CD4-positive, CD25-positive, alpha-beta regulatory T cell (primary cell): ENCODE measurements at regions not wholly inside any gene's neighbourhood (a gene's known extent, or its start where the extent isn't known, plus 50 kb on each side); places are given as distances from the start of the nearest gene placed in this dataset.
"Not testable (repeated sequence)": the region's sequence is repeated elsewhere in the genome, so short reads cannot be mapped to it uniquely, and the experiment has no call there.

Experiments
- ATAC-seq, 2 donors: fragments of 150-1000 bp; cut with Tn5 transposase; one replicate each; pipeline ENCODE4 v1.10.0; 2021; ENCODE audit warnings: low read depth in 2 of 2, moderate number of reproducible peaks in 2 of 2, moderate library complexity in 1 of 2
- DNase-seq, 3 donors: peaks; one replicate each; pipeline versions ENCODE4 v3.0.0 to v3.0.0-alpha.2; 2012 to 2022; ENCODE audit warnings: mixed read lengths in 1 of 3
- H3K27ac ChIP-seq: one replicate; pipeline ENCODE4 v1.7.0; 2013; ENCODE audit warnings: mild to moderate bottlenecking, low read length; ENCODE audit not compliant: insufficient read depth, poor library complexity, severe bottlenecking
- H3K27me3 ChIP-seq: one replicate; pipeline ENCODE4 v1.7.0; 2013; ENCODE audit warnings: low read length; ENCODE audit not compliant: control insufficient read depth, insufficient read depth
- H3K36me3 ChIP-seq: one replicate; pipeline ENCODE4 v1.7.0; 2013; ENCODE audit warnings: mild to moderate bottlenecking, low read length, moderate library complexity; ENCODE audit not compliant: control insufficient read depth, insufficient read depth
- H3K4me1 ChIP-seq: 2 replicates; pipeline ENCODE4 v1.7.0; 2013; ENCODE audit warnings: mild to moderate bottlenecking, low read length; ENCODE audit not compliant: insufficient read depth, control insufficient read depth, poor library complexity, severe bottlenecking
- H3K4me3 ChIP-seq: one replicate; pipeline ENCODE4 v1.7.0; 2013; ENCODE audit warnings: low read depth, mild to moderate bottlenecking, low read length, moderate library complexity
- H3K9me3 ChIP-seq, 2 experiments: 1 replicate in 1 of 2; 2 replicates in 1 of 2; pipeline ENCODE4 v1.7.0; 2013; ENCODE audit warnings: low read length in 2 of 2, mild to moderate bottlenecking in 1 of 2, moderate library complexity in 1 of 2; ENCODE audit not compliant: control insufficient read depth in 2 of 2
- H3K27ac Mint-ChIP-seq, 3 donors: one replicate each; pipeline ENCODE4 v1.8.0; 2020 to 2022; ENCODE audit warnings: mild to moderate bottlenecking in 3 of 3, mixed read lengths in 3 of 3, moderate library complexity in 2 of 3
- H3K27me3 Mint-ChIP-seq: one replicate; pipeline ENCODE4 v1.8.0; 2022; ENCODE audit warnings: mild to moderate bottlenecking, mixed read lengths
- H3K36me3 Mint-ChIP-seq: one replicate; pipeline ENCODE4 v1.8.0; 2020; ENCODE audit warnings: mixed read lengths
- H3K4me1 Mint-ChIP-seq, 4 donors: one replicate each; pipeline ENCODE4 v1.8.0; 2020 to 2022; ENCODE audit warnings: mixed read lengths in 4 of 4, mild to moderate bottlenecking in 1 of 4
- H3K4me3 Mint-ChIP-seq, 4 donors: one replicate each; pipeline ENCODE4 v1.8.0; 2020 to 2022; ENCODE audit warnings: mild to moderate bottlenecking in 4 of 4, mixed read lengths in 4 of 4, moderate library complexity in 3 of 4
- H3K9me3 Mint-ChIP-seq, 7 donors: one replicate each; pipeline ENCODE4 v1.8.0; 2020 to 2022; ENCODE audit warnings: mixed read lengths in 7 of 7, mild to moderate bottlenecking in 3 of 7, moderate library complexity in 2 of 7

- Mint-ChIP-seq H3K36me3 (no peaks in the 10 kb centered on the region), H3K27me3 (peaks cover 45% of the 10 kb centered on the region), H3K27ac (no peak overlapping the region), H3K4me3 (no peak overlapping the region), H3K4me1 (peaks cover 0 to 2% (median 0%) of the 10 kb centered on the region in 4 donors), H3K9me3 (no peaks in the 10 kb centered on the region)
- no peaks in the 10 kb centered on the region for H3K36me3 ChIP-seq
- no peak for DNase-seq
- no peaks in the 10 kb centered on the region for H3K4me1 ChIP-seq
- no peaks in the 10 kb centered on the region for H3K9me3 ChIP-seq
- H3K27me3 ChIP-seq, result peaks cover 16% of the 10 kb centered on the region
- H3K27ac ChIP-seq, result no peak overlapping the region
- no peak for ATAC-seq
- no peak overlapping the region for H3K4me3 ChIP-seq
These were observed 106.9 kb downstream of the ZNF467 start for GRCh38 chr7:149666360-149666945.

DNA sequence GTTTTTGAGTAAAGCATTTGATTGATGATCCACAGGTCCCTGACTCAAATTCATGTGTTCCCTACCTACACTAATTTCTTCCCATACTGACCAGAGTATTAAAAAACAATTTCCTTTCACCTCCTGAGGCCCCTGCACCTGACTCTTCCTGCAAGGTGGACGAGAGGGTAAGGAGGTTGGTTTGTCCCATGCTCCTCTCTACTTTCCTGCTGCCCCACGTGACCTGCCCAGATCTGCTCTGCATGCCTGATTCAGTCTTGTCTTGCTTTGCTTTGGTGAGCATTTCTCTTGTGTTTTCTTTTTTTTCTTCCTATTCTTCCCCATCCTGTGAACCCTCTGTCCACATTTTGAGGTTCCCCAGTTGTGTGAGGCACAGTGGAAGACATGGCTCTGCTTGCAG lies 107.8 kb downstream of the ZNF467 start:
- H3K27me3 Mint-ChIP-seq, result peaks cover 45% of the 10 kb centered on the region
- H3K36me3 Mint-ChIP-seq, H3K4me3 Mint-ChIP-seq, H3K27ac ChIP-seq, DNase-seq, H3K4me3 ChIP-seq, H3K4me1 Mint-ChIP-seq, H3K36me3 ChIP-seq, H3K4me1 ChIP-seq, ATAC-seq, H3K9me3 Mint-ChIP-seq, H3K27ac Mint-ChIP-seq, H3K9me3 ChIP-seq: not testable (repeated sequence)
- H3K27me3 ChIP-seq, result peaks cover 16% of the 10 kb centered on the region

GRCh38 chr7:149664666-149665065 lies 108.7 kb downstream of the ZNF467 start:
- Histone ChIP-seq H3K9me3 (no peaks in the 10 kb centered on the region), H3K4me3 (no peak overlapping the region), H3K27me3 (peaks cover 11% of the 10 kb centered on the region), H3K27ac (no peak overlapping the region), H3K4me1 (no peaks in the 10 kb centered on the region), H3K36me3 (no peaks in the 10 kb centered on the region)
- H3K4me3 Mint-ChIP-seq, result no peak overlapping the region
- ATAC-seq (no peak), DNase-seq (no peak)
- H3K27me3 Mint-ChIP-seq, result peaks cover 39% of the 10 kb centered on the region
- peaks cover 0 to 2% (median 0%) of the 10 kb centered on the region in 4 donors for H3K4me1 Mint-ChIP-seq
- H3K27ac Mint-ChIP-seq, result no peak overlapping the region
- H3K36me3 Mint-ChIP-seq, result no peaks in the 10 kb centered on the region
- no peaks in the 10 kb centered on the region for H3K9me3 Mint-ChIP-seq

- no peaks in the 10 kb centered on the region for H3K9me3 Mint-ChIP-seq
- DNase-seq, result no peak
- no peaks in the 10 kb centered on the region for H3K36me3 Mint-ChIP-seq
- H3K4me1 ChIP-seq, result no peaks in the 10 kb centered on the region
- peaks cover 11% of the 10 kb centered on the region for H3K27me3 ChIP-seq
- H3K4me3 Mint-ChIP-seq, result no peak overlapping the region
- no peaks in the 10 kb centered on the region for H3K36me3 ChIP-seq
- no peaks in the 10 kb centered on the region for H3K9me3 ChIP-seq
- H3K4me3 ChIP-seq, result no peak overlapping the region
- no peak overlapping the region for H3K27ac ChIP-seq
- peaks cover 39% of the 10 kb centered on the region for H3K27me3 Mint-ChIP-seq
- no peak for ATAC-seq
- no peak overlapping the region for H3K27ac Mint-ChIP-seq
- H3K4me1 Mint-ChIP-seq, result no peaks in the 10 kb centered on the region
These were observed 109.2 kb downstream of the ZNF467 start for GRCh38 chr7:149664176-149664575.

DNA sequence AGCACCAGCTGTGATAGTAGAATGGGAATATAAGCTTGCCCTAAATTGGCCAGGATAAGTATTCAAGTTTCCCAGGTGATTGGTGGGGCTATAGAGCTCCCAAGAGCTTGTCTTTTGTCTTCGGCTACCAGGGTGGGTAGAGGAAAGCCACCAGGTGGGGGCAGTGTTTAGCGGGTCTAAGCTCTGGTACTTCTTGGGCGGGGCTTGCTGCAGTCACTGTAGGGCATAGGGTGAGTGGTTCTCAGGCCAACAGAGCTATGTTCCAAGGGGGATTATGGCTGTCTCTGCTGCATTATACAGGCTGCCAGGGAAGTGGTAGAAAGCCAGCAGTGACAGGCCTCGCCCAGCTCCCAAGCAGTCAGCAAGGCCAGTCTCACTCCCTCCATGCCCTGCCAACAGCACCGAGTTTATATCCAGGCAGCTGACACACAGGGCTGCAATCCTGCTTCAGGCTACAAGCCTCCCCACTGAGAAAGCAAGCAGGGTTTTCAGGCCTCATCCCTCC lies 110.7 kb downstream of the ZNF467 start:
- ATAC-seq, result peak; percentile 58 to 69
- H3K27me3 ChIP-seq, result peaks cover 9% of the 10 kb centered on the region
- peak; percentile 18 to 75 (median 46) for DNase-seq
- H3K27ac Mint-ChIP-seq, result no peak overlapping the region
- H3K27me3 Mint-ChIP-seq, result peaks cover 37% of the 10 kb centered on the region
- no peaks in the 10 kb centered on the region for H3K4me1 Mint-ChIP-seq
- no peaks in the 10 kb centered on the region for H3K36me3 Mint-ChIP-seq
- no peaks in the 10 kb centered on the region for H3K4me1 ChIP-seq
- no peak overlapping the region for H3K4me3 ChIP-seq
- no peak overlapping the region for H3K4me3 Mint-ChIP-seq
- H3K9me3 Mint-ChIP-seq, result peaks cover 0 to 2% (median 0%) of the 10 kb centered on the region in 7 donors
- H3K27ac ChIP-seq, result no peak overlapping the region
- no peaks in the 10 kb centered on the region for H3K36me3 ChIP-seq
- H3K9me3 ChIP-seq, result no peaks in the 10 kb centered on the region

DNA sequence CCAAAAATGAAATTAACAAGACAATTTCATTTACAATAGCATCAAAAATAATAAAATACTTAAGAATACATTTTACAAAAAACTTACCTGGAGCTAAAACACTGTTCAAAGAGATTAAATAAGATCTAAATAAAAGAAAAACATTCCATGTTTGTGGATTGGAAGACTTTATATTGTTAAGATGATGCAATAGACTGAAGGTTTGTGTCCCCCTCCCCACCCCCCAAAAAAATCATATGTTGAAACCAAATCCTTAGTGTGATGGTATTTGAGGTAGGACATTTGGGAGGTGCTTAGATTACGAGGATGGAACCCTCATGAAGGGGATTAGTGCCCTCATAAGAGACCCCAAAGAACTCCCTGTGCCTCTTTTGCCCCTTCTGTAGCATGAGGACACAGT lies 117.6 kb downstream of the ZNF467 start:
- Mint-ChIP-seq H3K4me1 (no peaks in the 10 kb centered on the region), H3K36me3 (no peaks in the 10 kb centered on the region), H3K9me3 (peaks cover 0 to 24% (median 4%) of the 10 kb centered on the region in 7 donors), H3K27ac (no peak overlapping the region), H3K4me3 (no peak overlapping the region), H3K27me3 (peaks cover 19% of the 10 kb centered on the region)
- Histone ChIP-seq H3K36me3 (no peaks in the 10 kb centered on the region), H3K9me3 (peaks cover 4% of the 10 kb centered on the region in 2 experiments), H3K27ac (no peak overlapping the region), H3K4me3 (no peak overlapping the region), H3K4me1 (no peaks in the 10 kb centered on the region), H3K27me3 (peaks cover 11% of the 10 kb centered on the region)
- ATAC-seq (no peak), DNase-seq (no peak)

DNA sequence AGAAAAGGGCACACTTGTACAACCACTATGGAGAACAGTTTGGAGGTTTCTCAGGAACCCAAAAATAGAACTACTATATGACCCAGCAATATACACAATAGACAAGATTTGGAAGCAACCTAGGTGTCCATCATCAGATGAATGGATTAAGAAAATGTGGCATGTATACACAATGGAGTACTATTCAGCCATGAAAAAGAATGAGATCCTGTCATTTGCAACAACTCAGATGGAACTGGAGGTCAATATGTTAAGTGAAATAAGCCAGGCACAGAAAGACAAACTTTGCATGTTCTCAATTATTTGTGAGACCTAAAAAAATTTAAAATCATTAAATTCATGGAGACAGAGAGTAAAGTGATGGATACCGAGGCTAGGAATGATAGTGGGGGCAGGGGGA lies 118.8 kb downstream of the ZNF467 start:
- Mint-ChIP-seq H3K4me3 (no peak overlapping the region), H3K4me1 (no peaks in the 10 kb centered on the region), H3K9me3 (peaks cover 0 to 24% (median 4%) of the 10 kb centered on the region in 7 donors), H3K36me3 (no peaks in the 10 kb centered on the region), H3K27ac (no peak overlapping the region), H3K27me3 (peaks cover 24% of the 10 kb centered on the region)
- no peak for ATAC-seq
- DNase-seq, result no peak
- peaks cover 4% of the 10 kb centered on the region in 2 experiments for H3K9me3 ChIP-seq
- peaks cover 11% of the 10 kb centered on the region for H3K27me3 ChIP-seq
- H3K4me1 ChIP-seq, result no peaks in the 10 kb centered on the region
- H3K4me3 ChIP-seq, result no peak overlapping the region
- no peaks in the 10 kb centered on the region for H3K36me3 ChIP-seq
- H3K27ac ChIP-seq, result no peak overlapping the region

DNA sequence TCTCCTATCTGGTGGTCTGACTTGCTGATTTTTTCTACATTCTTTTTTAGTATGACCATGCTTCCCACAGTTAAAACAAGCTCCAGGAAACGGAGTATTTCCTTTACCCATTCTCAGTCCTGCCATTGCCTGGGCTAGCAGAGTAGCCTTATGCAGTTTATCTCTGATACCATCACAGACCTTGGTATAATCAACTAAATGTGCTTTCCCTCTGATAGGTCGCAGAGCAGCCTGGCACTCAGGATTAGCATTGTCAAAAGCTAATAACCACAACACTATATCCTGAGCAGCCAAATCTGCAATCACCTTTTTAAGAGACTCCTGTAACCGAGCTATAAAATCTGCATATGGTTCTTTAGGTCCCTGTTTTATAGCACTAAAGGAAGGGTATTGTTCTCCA lies 123.2 kb downstream of the ZNF467 start:
- Mint-ChIP-seq H3K27me3 (peaks cover 36% of the 10 kb centered on the region), H3K9me3 (peaks cover 0 to 24% (median 4%) of the 10 kb centered on the region in 7 donors)
- not testable (repeated sequence) for ATAC-seq, H3K4me3 ChIP-seq, H3K4me1 Mint-ChIP-seq, H3K27ac Mint-ChIP-seq, DNase-seq, H3K4me1 ChIP-seq, H3K9me3 ChIP-seq, H3K36me3 ChIP-seq, H3K27ac ChIP-seq, H3K4me3 Mint-ChIP-seq, H3K36me3 Mint-ChIP-seq
- H3K27me3 ChIP-seq, result peaks cover 14% of the 10 kb centered on the region
